Astrocyte of the hippocampus (primary cell): ENCODE measurements at regions not wholly inside any gene's neighbourhood (a gene's known extent, or its start where the extent isn't known, plus 50 kb on each side); places are given as distances from the start of the nearest gene placed in this dataset.
A peak's percentile ranks its signal among the peaks of the same experiment; 100 is the strongest.

Experiments used
- DNase-seq: peaks from one replicate; pipeline ENCODE4 v3.0.0; 2011; ENCODE audit warnings: low read depth, low spot score

- DNase-seq = no peak
These were observed 365.0 kb downstream of the MN1 start for GRCh38 chr22:27436591-27436990.

GRCh38 chr22:27437570-27437969, 364.0 kb downstream of the MN1 start:
- DNase-seq = no peak

- DNase-seq = peak; percentile 89
These were observed 363.1 kb downstream of the MN1 start for GRCh38 chr22:27438271-27438980.

GRCh38 chr22:27439131-27439530, 362.4 kb downstream of the MN1 start:
- no peak for DNase-seq

GRCh38 chr22:27440304-27440865, 361.2 kb downstream of the MN1 start:
- DNase-seq = no peak

GRCh38 chr22:27441706-27442475, 359.7 kb downstream of the MN1 start:
- no peak for DNase-seq

- DNase-seq = no peak
These were observed 358.2 kb downstream of the MN1 start for GRCh38 chr22:27443306-27443705.

GRCh38 chr22:27445881-27446280, 355.7 kb downstream of the MN1 start:
- DNase-seq = no peak

GRCh38 chr22:27447289-27447688, 354.3 kb downstream of the MN1 start:
- DNase-seq = no peak

GRCh38 chr22:27450448-27450847, 351.1 kb downstream of the MN1 start:
- no peak for DNase-seq

GRCh38 chr22:27452245-27452644, 349.3 kb downstream of the MN1 start:
- no peak for DNase-seq

- DNase-seq = no peak
These were observed 348.6 kb downstream of the MN1 start for GRCh38 chr22:27452922-27453321.

- DNase-seq = no peak
These were observed 347.8 kb downstream of the MN1 start for GRCh38 chr22:27453725-27454124.

- peak; percentile 52 for DNase-seq
These were observed 346.6 kb downstream of the MN1 start for GRCh38 chr22:27454807-27455450.

- no peak for DNase-seq
These were observed 346.0 kb downstream of the MN1 start for GRCh38 chr22:27455526-27455925.

- DNase-seq = peak; percentile 95
These were observed 344.7 kb downstream of the MN1 start for GRCh38 chr22:27456696-27457503.

- DNase-seq = no peak
These were observed 341.6 kb downstream of the MN1 start for GRCh38 chr22:27459999-27460398.

GRCh38 chr22:27460591-27461347, 340.8 kb downstream of the MN1 start:
- peak; percentile 84 for DNase-seq

GRCh38 chr22:27461470-27461869, 340.1 kb downstream of the MN1 start:
- DNase-seq = peak; percentile 96

- DNase-seq = peak; percentile 71
These were observed 339.4 kb downstream of the MN1 start for GRCh38 chr22:27462190-27462589.
